B cell (primary cell): ENCODE measurements at regions not wholly inside any gene's neighbourhood (a gene's known extent, or its start where the extent isn't known, plus 50 kb on each side); places are given as distances from the start of the nearest gene placed in this dataset.

Source experiments
- ATAC-seq: fragments of 200-7000 bp; cut with Tn5 transposase; one replicate; pipeline ENCODE4 v1.10.0; 2021; ENCODE audit warnings: low read depth, mild to moderate bottlenecking, moderate number of reproducible peaks, moderate library complexity
- CTCF ChIA-PET: fragments of 350-600 bp; sonication (Branson Sonifier 250); formaldehyde crosslinking; loops from one replicate; lab custom pipeline; 2021; ENCODE audit warnings: antibody characterized with exemption, inconsistent platforms; lab: Charles Lee
- POLR2A ChIA-PET: fragments of 350-600 bp; sonication (Branson Sonifier 250); formaldehyde crosslinking; loops from one replicate; lab custom pipeline; 2021; ENCODE audit warnings: antibody characterized with exemption; lab: Charles Lee
- DNase-seq: peaks from one replicate; pipeline ENCODE4 v3.0.0; 2013
- H2AFZ ChIP-seq: 2 replicates; pipeline ENCODE4 v1.6.1; 2012; ENCODE audit warnings: mild to moderate bottlenecking, low read depth, low read length; ENCODE audit not compliant: insufficient read depth, poor library complexity, severe bottlenecking
- H3K27ac ChIP-seq, 2 donors: 1 replicate in 1 of 2; 2 replicates in 1 of 2; pipeline ENCODE4 v1.5.1; 2012 to 2013; ENCODE audit warnings: low read length in 2 of 2, mild to moderate bottlenecking in 2 of 2, moderate library complexity in 1 of 2
- H3K27me3 ChIP-seq, 4 experiments: fragments of 200-600 bp in 1 of 4; sonication (generic) in 1 of 4; replicated peaks in 1 of 4; 1 replicate in 2 of 4; 2 replicates in 2 of 4; pipeline versions ENCODE4 v1.6.1 to v1.7.0; 2013 to 2016; ENCODE audit warnings: low read length in 3 of 4, mild to moderate bottlenecking in 2 of 4, mixed read lengths in 1 of 4, moderate library complexity in 1 of 4; ENCODE audit not compliant: insufficient read depth in 4 of 4, control insufficient read depth in 3 of 4; ENCODE audit errors: control extremely low read depth in 1 of 4
- H3K36me3 ChIP-seq, 2 experiments: replicated peaks in 1 of 2; 1 replicate in 1 of 2; 2 replicates in 1 of 2; pipeline versions ENCODE4 v1.6.1 to v1.7.1; 2013; ENCODE audit warnings: low read length in 1 of 2; ENCODE audit not compliant: insufficient read depth in 2 of 2, control insufficient read depth in 1 of 2; ENCODE audit errors: control extremely low read depth in 1 of 2, extremely low read depth in 1 of 2
- H3K4me1 ChIP-seq, 2 donors: fragments of 200-600 bp in 1 of 2; sonication (generic) in 1 of 2; 1 replicate in 1 of 2; 2 replicates in 1 of 2; pipeline versions ENCODE4 v1.5.1 to v1.6.1; 2013 to 2017; ENCODE audit warnings: low read length in 2 of 2; ENCODE audit not compliant: control insufficient read depth in 2 of 2, insufficient read depth in 2 of 2
- H3K4me2 ChIP-seq: replicated peaks from 2 replicates; pipeline ENCODE3; 2012; ENCODE audit warnings: mild to moderate bottlenecking, low read depth, low read length; ENCODE audit not compliant: poor library complexity, severe bottlenecking
- H3K4me3 ChIP-seq, 5 experiments: fragments of 200-600 bp in 1 of 5; sonication (generic) in 1 of 5; 1 replicate in 3 of 5; 2 replicates in 2 of 5; pipeline versions ENCODE4 v1.5.1 to v1.7.0; 2011 to 2016; ENCODE audit warnings: low read length in 4 of 5, mild to moderate bottlenecking in 4 of 5, low read depth in 2 of 5, control low read depth in 1 of 5, moderate library complexity in 1 of 5; ENCODE audit not compliant: insufficient read depth in 1 of 5; ENCODE audit errors: control extremely low read depth in 1 of 5, extremely low read depth in 1 of 5
- H3K79me2 ChIP-seq: fragments of 200-600 bp; sonication (generic); one replicate; pipeline ENCODE4 v1.6.0; 2016; ENCODE audit warnings: low read length; ENCODE audit not compliant: control insufficient read depth, insufficient read depth
- H3K9ac ChIP-seq: fragments of 200-600 bp; sonication (generic); 2 replicates; pipeline ENCODE4 v1.6.1; 2017; ENCODE audit warnings: mild to moderate bottlenecking, low read length, moderate library complexity
- H3K9me3 ChIP-seq, 3 donors: one replicate each; pipeline versions ENCODE4 v1.6.1 to v1.7.1; 2013; ENCODE audit warnings: low read length in 2 of 3; ENCODE audit not compliant: control insufficient read depth in 2 of 3, insufficient read depth in 1 of 3; ENCODE audit errors: control extremely low read depth in 1 of 3
- H4K20me1 ChIP-seq: 2 replicates; pipeline ENCODE4 v1.6.0; 2012; ENCODE audit warnings: mild to moderate bottlenecking, low read length; ENCODE audit not compliant: insufficient read depth, control insufficient read depth, poor library complexity, severe bottlenecking
- H3K27ac Mint-ChIP-seq: one replicate; pipeline ENCODE4 v1.8.0; 2021; ENCODE audit warnings: mixed read lengths
- H3K27me3 Mint-ChIP-seq: one replicate; pipeline ENCODE4 v1.8.0; 2021; ENCODE audit warnings: mixed read lengths
- H3K4me1 Mint-ChIP-seq: one replicate; pipeline ENCODE4 v1.8.0; 2021; ENCODE audit warnings: mixed read lengths
- H3K4me3 Mint-ChIP-seq: one replicate; pipeline ENCODE4 v1.8.0; 2021; ENCODE audit warnings: mixed read lengths
- H3K9me3 Mint-ChIP-seq: one replicate; pipeline ENCODE4 v1.8.0; 2022; ENCODE audit warnings: mixed read lengths; ENCODE audit not compliant: insufficient read depth
- EZH2 ChIP-seq: IDR thresholded peaks from 2 replicates; pipeline ENCODE4 v1.6.1; 2012; ENCODE audit warnings: borderline replicate concordance, low read depth, mild to moderate bottlenecking, moderate library complexity, low read length; ENCODE audit not compliant: insufficient read depth, poor library complexity, severe bottlenecking
- WGBS: methylation state at CpG from one replicate; pipeline ENCODE4 v1.1.5; 2013; ENCODE audit warnings: missing lambda C conversion rate; ENCODE audit not compliant: insufficient coverage; 5-methylcytosine and 5-hydroxymethylcytosine counted together
- intact Hi-C: fragments of 100-400 bp; cut with micrococcal nuclease; formaldehyde crosslinking; loops from one replicate; pipeline ENCODE4 v1.10.0; 2022
- TF ChIP-seq, protein P1 (sequence below): fragments of 200-600 bp; IDR thresholded peaks from one replicate; pipeline ENCODE4 v1.8.0; 2022; ENCODE audit warnings: antibody characterized with exemption, mild to moderate bottlenecking

DNA sequence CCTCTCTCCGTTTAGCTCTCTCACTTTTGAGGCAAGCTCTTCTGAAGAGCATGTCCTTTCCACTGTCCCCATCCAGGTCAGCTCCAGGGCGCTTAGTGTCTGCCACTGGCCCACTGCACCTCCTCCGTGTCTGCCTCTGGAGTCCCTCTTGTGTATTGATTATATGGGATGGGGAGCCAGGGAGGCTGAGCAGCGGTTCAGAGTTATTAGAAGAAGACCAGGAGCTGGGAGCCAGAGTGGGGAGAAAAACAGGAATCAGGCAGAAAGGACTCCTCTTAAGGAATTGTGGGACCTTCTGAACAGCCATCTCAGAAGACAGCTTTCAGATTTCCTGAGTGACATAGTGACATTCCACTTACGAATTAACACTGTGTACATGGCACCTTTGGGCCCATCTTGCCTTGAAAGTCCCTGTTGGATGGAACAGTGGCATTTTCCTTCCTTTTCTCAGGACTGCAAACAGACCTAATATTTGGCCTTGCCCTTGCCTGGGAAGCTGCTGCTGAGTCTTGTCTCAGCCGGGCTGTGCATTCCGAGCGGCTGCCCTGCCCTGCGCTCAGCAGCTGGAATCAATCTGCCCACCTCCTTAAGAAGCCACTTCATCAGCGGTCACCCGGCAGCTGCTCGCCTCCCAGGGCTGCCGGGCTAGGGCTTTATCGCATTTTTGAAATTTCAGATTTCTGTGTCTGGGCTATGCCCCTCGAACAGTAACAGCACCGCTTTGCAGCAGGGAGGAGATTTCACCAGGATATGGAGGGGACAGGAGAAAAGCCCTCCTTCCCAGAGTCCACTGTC is 81.1 kb upstream of the PRKG1 start:
- Histone ChIP-seq H3K36me3 (no peaks in the 10 kb centered on the region), H4K20me1 (no peaks in the 10 kb centered on the region), H3K4me3 (no peak overlapping the region), H3K27me3 (peaks cover 0 to 31% (median 18%) of the 10 kb centered on the region in 4 experiments), H3K4me2 (no peak overlapping the region), H3K27ac (no peak overlapping the region), H3K9ac (no peak overlapping the region), H3K4me1 (peaks cover 15% of the 10 kb centered on the region in 2 donors), H3K79me2 (no peaks in the 10 kb centered on the region), H2AFZ (no peak overlapping the region), H3K9me3 (peaks cover 0 to 7% (median 0%) of the 10 kb centered on the region in 3 donors)
- ChIA-PET POLR2A (no interaction called here), CTCF (interaction anchor here (1.4 kb wide), 1 partner anchor 12 kb away, joined by 4 read pairs; no protein-coding TSS in a partner anchor)
- TF ChIP-seq, protein P1, sequence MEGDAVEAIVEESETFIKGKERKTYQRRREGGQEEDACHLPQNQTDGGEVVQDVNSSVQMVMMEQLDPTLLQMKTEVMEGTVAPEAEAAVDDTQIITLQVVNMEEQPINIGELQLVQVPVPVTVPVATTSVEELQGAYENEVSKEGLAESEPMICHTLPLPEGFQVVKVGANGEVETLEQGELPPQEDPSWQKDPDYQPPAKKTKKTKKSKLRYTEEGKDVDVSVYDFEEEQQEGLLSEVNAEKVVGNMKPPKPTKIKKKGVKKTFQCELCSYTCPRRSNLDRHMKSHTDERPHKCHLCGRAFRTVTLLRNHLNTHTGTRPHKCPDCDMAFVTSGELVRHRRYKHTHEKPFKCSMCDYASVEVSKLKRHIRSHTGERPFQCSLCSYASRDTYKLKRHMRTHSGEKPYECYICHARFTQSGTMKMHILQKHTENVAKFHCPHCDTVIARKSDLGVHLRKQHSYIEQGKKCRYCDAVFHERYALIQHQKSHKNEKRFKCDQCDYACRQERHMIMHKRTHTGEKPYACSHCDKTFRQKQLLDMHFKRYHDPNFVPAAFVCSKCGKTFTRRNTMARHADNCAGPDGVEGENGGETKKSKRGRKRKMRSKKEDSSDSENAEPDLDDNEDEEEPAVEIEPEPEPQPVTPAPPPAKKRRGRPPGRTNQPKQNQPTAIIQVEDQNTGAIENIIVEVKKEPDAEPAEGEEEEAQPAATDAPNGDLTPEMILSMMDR: no peak
- TF ChIP-seq EZH2: no peak
- Mint-ChIP-seq H3K27ac (no peak overlapping the region), H3K27me3 (peaks cover 45% of the 10 kb centered on the region), H3K4me3 (peak overlapping the region; percentile 10), H3K4me1 (peaks cover 11% of the 10 kb centered on the region), H3K9me3 (no peaks in the 10 kb centered on the region)
- DNase-seq (no peak), ATAC-seq (no peak)
- 70% methylated on average over 9 of the region's 16 CpGs for WGBS
- intact Hi-C loops: no loop called here

DNA sequence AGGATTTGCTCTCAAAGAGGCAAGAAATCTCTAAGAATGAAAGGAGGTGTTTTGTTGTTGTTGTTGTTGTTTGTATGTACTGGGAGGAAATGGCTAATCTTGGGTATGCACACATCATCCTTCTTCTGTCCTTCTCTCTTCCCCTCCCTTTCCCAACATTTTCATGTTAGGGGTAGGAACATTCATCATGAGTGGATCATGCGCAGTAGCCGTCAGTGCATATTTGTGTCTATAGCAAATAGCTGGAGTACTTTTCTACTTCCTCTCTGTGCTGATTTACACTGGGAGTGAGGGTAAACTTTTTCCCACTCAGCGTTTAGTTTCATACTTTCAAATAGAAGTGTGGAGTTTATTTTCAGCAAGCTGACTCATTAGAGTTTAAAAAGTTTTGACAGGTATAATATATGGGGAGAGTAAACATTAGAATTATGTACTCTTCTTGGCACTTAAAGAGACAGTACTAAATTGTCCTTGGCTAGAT is 80.5 kb upstream of the PRKG1 start:
- Histone ChIP-seq H3K9ac (no peak overlapping the region), H3K27ac (no peak overlapping the region), H3K36me3 (no peaks in the 10 kb centered on the region), H3K79me2 (no peaks in the 10 kb centered on the region), H4K20me1 (no peaks in the 10 kb centered on the region), H3K4me2 (no peak overlapping the region), H3K4me3 (no peak overlapping the region), H2AFZ (no peak overlapping the region), H3K9me3 (peaks cover 0 to 7% (median 0%) of the 10 kb centered on the region in 3 donors), H3K4me1 (peaks cover 15% of the 10 kb centered on the region in 2 donors), H3K27me3 (peaks cover 0 to 31% (median 16%) of the 10 kb centered on the region in 4 experiments)
- Mint-ChIP-seq H3K4me3 (no peak overlapping the region), H3K27me3 (peaks cover 42% of the 10 kb centered on the region), H3K4me1 (peaks cover 11% of the 10 kb centered on the region), H3K27ac (no peak overlapping the region), H3K9me3 (no peaks in the 10 kb centered on the region)
- intact Hi-C loops: no loop called here
- WGBS: no CpG with 5 or more reads among the region's 3 CpGs
- POLR2A ChIA-PET: no interaction called here
- no peak for ATAC-seq
- CTCF ChIA-PET: interaction anchor here (1.4 kb wide), 1 partner anchor 11 kb away, joined by 4 read pairs; no protein-coding TSS in a partner anchor
- TF ChIP-seq EZH2: no peak
- TF ChIP-seq, protein P1: no peak
- DNase-seq: no peak
